ENCODE measurements at regions not wholly inside any gene's neighbourhood (a gene's known extent, or its start where the extent isn't known, plus 50 kb on each side); places are given as distances from the start of the nearest gene placed in this dataset.

DNA sequence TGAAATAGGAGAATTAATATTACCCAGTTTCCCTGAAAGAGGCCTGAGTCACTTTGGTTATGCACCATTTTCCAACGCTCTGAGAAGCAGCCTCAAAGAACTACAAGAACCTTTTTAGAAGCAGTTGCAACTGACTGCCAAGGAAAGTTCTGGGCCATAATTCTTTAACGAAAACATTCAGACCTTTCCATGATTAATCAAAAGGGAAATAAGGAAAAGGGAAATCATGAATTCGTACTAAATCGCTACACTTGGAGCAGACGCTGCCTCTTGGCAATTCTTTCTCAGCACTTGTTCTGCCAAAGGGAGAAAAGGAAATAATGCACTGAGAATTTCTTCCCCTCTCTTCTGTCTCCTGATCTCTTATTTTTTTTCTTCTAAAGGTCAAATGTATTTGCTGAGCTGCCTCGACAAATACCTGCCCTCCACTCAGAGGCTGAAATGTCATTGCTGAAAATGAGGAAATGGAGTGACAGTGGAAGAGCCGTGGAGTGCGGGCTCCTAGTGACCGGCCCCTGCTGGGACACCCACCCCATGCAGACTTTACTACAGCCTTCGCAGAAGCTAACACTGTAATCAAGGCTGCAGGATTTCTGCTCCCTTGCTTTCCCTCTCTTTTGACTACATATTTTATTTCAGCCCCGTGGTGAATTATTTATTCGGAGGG, 67.9 kb upstream of the GALNT2 start:
- no peak for TF ChIP-seq POLR2A (IDR thresholded peaks at IDR 0.05)
- TF ChIP-seq, protein P1, sequence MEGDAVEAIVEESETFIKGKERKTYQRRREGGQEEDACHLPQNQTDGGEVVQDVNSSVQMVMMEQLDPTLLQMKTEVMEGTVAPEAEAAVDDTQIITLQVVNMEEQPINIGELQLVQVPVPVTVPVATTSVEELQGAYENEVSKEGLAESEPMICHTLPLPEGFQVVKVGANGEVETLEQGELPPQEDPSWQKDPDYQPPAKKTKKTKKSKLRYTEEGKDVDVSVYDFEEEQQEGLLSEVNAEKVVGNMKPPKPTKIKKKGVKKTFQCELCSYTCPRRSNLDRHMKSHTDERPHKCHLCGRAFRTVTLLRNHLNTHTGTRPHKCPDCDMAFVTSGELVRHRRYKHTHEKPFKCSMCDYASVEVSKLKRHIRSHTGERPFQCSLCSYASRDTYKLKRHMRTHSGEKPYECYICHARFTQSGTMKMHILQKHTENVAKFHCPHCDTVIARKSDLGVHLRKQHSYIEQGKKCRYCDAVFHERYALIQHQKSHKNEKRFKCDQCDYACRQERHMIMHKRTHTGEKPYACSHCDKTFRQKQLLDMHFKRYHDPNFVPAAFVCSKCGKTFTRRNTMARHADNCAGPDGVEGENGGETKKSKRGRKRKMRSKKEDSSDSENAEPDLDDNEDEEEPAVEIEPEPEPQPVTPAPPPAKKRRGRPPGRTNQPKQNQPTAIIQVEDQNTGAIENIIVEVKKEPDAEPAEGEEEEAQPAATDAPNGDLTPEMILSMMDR (IDR thresholded peaks at IDR 0.05) = no peak

All from Peyer's patch (tissue), 4 donors.